ENCODE measurements at regions not wholly inside any gene's neighbourhood (a gene's known extent, or its start where the extent isn't known, plus 50 kb on each side); places are given as distances from the start of the nearest gene placed in this dataset.
"Not testable (repeated sequence)": the region's sequence is repeated elsewhere in the genome, so short reads cannot be mapped to it uniquely, and the experiment has no call there.

GRCh38 chr7:112982441-112983063 is 104.1 kb downstream of the GPR85 start:
- no peak for DNase-seq (ENCODE audit: low spot score)

DNA sequence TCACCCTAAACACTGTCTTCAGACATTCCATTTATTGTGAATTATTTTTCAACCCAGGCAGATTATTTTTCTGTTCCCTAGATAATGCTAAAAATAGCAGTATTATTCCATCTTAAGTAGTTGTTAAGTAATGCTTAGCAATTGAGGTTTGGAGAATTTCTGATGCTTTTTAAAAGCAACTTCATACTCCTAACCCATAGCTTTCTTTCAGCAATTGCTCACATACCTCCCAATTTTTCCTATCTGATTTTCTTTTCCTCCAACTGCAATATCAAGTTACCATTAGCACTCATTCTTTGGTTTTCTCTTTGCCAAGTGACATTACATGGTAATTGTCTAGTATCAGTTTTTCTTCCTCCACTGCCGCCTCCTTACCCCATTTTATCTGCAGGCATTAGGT is 104.7 kb downstream of the GPR85 start:
- DNase-seq (ENCODE audit: low spot score), result no peak

GRCh38 chr7:112979055-112979454 is 107.6 kb downstream of the GPR85 start:
- DNase-seq (ENCODE audit: low spot score), result not testable (repeated sequence)

DNA sequence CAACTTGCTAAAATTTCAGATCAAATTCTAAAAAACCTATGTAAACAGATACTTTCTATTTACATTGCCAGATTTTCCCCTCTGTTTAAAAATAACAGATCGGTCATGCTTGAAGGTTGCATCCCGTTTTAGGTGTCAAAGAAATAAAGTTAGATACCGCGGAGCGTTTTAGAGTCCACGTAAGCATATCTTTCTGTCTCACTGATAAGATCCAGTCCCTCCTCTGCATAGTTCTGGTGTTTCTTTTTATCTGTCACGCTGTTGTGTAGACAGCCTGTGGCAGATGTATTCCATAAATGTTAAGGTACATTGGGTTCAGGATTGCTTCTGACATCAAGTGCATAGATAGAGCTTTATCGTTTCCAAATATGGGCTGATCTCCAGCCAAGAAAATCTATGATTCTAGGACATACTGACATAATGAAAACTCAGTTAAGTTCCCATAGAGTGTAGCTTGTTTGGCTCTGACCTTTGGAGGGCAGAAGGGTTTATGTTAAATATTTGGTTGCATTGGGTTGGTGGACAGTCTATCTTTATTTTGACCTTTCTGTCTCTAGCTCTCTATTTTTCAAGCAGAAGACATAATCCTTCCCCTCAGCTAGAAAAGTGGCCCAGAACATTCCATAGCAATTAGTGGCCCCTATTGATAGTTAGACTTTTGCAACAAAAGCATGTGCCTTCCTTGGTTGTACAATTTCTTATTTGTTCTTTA is 109.2 kb downstream of the GPR85 start:
- DNase-seq (ENCODE audit: low spot score), result not testable (repeated sequence)

- DNase-seq (ENCODE audit: low spot score), result no peak
These were observed 115.9 kb downstream of the GPR85 start for GRCh38 chr7:112970771-112971170.

DNA sequence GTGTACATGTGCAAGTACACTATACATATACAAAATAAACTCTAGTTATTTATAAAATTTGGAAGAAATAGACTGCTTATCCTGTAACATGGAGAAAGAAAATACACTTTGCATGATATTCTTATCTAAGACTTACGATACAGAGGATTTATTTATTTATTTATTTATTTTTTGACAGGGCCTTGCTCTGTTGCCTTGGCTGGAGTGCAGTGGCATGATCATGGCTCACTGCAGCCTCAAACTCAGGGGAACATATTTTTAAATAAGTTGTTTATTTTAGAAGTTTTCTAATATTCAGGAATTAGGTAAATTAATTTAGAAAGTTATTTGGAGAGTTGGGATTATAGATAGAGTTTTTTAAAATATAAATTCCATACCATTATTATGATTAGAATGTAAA is 116.7 kb downstream of the GPR85 start:
- no peak for DNase-seq (ENCODE audit: low spot score)

DNA sequence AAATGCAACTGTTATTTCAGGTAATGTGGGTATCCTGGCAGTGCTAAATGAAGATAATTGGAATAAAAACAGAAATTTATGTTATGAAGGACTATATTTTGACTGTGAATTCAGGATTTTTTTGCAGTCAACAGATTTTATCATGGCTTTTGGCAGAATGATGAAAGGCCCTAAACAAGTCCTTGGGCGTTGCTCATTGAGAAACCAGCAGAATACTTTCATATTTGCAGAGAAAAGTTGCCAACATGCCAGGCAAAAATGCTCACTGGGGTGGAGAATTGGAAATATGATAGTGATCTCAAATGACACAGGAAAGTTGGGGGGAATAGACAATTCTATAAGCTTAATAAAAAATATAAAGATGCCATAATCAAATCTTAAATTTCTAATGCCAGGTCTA is 121.1 kb downstream of the GPR85 start:
- DNase-seq (ENCODE audit: low spot score), result no peak

GRCh38 chr7:112963634-112964033 is 123.0 kb downstream of the GPR85 start:
- no peak for DNase-seq (ENCODE audit: low spot score)

- no peak for DNase-seq (ENCODE audit: low spot score)
These were observed 123.8 kb downstream of the GPR85 start for GRCh38 chr7:112962815-112963214.

GRCh38 chr7:112959276-112959675 is 127.4 kb downstream of the GPR85 start:
- DNase-seq (ENCODE audit: low spot score), result no peak

DNA sequence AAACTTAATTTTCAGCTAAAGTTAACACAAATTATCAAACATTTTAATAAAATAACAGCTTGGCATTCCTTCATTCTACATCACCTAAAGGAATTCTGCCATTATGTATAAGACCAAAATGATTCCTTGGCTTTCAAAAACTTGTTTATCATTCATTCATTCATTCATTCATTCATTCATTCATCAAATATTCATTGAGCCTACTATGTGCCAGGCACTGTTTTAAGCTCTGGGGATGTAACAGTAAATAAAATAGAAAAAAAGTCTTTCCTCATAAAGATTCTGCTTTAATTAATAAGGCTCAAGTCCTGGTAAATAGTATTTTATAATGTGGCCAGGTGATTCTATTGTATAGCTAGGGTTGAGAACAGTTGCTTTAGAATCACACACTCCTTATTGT is 127.9 kb downstream of the GPR85 start:
- no peak for DNase-seq (ENCODE audit: low spot score)

DNA sequence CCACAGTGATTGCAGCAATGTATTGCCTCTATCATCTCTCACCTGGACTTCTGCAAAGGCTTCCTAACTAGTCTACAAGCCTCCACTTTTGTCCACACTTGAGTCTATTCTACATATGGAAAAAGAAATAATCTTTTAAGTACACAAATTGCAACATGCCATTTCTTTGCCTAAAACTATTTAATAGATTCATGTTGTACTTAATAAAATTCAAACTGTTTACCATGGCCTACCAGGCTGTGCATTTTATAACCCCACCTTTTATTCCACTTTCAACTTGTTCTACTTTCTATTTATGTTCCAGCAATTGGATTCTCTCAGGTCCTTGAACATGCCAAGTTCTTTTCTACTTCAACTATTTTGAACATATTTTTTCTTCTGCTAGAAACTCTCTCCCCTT is 128.7 kb downstream of the GPR85 start:
- DNase-seq (ENCODE audit: low spot score), result no peak

GRCh38 chr7:112953031-112953430 is 133.6 kb downstream of the GPR85 start:
- not testable (repeated sequence) for DNase-seq (ENCODE audit: low spot score)

GRCh38 chr7:112951070-112951469 is 135.6 kb downstream of the GPR85 start:
- no peak for DNase-seq (ENCODE audit: low spot score)

DNA sequence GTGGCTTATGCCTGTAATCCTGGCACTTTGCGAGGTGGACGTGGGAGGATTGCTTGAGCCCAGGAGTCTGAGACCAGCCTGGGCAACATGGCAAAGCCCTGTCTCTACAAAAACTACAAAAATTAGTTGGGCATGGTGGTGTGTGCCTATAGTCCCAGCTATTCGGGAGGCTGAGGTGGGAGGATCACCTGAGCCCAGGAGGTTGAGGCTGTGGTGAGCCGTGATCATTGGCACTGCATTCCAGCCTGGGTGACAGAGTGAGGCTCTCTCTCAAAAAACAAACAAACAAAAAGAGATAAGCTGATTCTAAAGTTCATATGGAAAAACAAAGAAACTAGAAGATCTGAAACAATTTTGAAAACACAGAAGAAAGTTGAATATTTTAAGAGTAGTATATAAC is 136.9 kb downstream of the GPR85 start:
- not testable (repeated sequence) for DNase-seq (ENCODE audit: low spot score)

DNA sequence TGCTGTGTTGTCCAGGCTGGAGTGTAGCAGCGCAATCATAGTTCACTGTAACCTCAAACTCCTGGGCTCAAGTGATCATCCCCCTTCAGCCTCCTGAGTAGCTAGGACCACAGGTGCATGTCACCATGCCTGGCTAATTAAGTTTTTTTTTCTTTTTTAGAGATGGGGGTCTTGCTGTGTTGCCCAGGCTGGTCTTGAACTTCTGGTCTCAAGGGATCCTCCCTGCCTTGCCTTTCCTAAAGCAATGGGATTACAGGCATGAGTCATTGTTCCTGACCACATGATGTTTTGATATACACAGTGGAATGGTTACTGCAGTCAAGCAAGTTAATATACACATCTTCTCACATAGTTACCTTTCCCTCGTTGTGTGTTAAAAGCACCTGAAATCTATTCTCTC is 140.3 kb downstream of the GPR85 start:
- no peak for DNase-seq (ENCODE audit: low spot score)

DNA sequence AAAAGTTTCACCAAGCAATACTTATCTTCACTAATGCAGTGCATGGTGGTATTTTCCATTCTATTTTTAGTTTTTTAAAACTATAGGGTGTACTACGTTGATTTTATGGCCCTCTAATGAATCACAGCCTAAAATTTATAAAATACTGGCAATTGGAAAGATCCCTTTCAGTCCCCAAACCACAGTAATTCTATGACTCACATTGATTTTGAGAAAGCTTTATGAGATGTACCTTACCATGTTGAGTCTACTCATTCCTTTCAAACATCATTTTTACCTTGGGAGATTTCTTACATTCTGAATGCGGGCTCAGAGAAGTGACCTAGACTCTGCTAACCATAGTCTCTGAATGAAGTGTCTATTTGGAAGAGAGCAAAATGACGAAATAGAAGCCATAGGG is 141.6 kb downstream of the GPR85 start:
- DNase-seq (ENCODE audit: low spot score), result no peak

DNA sequence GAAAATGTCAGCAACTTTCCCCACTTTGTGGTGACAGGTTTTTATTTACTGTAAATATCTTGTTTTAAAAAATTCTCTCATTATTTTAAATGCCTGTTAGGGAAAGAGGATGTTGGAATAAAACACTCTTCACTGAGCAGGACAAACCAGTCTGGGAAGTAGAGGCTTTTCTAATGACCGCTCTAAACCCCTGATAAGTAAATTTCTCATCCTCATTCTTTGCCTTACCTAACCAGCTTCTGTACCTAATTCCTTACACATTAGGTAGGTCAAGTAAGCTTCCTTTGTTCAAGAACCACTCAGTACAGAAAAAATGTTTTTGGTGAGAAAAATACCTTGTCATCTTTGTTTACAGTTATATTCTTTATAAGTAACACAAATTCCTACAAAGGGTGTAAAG is 143.6 kb downstream of the GPR85 start:
- no peak for DNase-seq (ENCODE audit: low spot score)

GRCh38 chr7:112942125-112942524 is 144.5 kb downstream of the GPR85 start:
- not testable (repeated sequence) for DNase-seq (ENCODE audit: low spot score)

- DNase-seq (ENCODE audit: low spot score), result no peak
These were observed 146.3 kb downstream of the GPR85 start for GRCh38 chr7:112940314-112940732.

DNA sequence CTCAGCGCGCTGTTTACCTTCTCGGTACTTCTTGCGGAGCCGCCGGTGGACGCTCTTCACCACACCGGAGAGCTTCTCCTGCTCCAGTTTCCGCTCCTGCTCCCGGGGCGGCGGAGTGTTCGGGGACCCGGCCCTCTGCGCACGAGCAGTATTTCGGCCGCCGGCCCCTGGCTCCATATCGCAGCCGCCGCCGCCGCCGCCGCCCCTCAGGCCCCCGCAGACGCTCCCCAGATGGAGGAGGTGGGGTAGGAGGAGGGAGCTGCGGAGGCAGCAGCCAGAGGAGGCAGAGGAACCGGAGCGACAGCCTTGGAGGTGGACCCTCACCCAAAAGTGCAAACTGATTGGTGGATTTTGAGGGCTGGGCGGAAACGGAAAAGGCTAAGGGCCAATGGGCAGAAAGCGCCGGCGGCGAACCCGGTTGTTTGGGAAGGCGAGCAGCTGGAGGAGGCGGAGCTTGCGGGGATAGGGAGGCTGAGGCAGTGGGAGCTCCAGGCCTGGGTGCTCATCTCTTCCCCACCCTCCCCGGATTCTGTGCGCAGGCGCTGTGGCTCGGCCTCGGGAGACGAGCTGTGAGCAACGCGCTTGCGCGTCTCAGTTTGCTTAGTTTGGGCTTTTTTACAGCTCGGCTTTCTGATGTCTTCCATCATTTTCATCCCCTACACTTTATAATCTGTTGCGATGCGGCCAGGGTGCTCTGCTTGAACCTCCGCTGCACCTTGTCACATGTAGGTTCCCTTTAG is 146.9 kb downstream of the GPR85 start:
- DNase-seq (ENCODE audit: low spot score), result peak; percentile 100

- DNase-seq (ENCODE audit: low spot score), result no peak
These were observed 147.6 kb downstream of the GPR85 start for GRCh38 chr7:112938863-112939573.

All from CD4-positive, alpha-beta T cell treated with Interleukin-15 for 4 hours (primary cell).